ENCODE measurements at regions not wholly inside any gene's neighbourhood (a gene's known extent, or its start where the extent isn't known, plus 50 kb on each side); places are given as distances from the start of the nearest gene placed in this dataset.

- no peak overlapping the region for H3K27ac ChIP-seq (ENCODE audit: low read depth in 1 of 2, low read length in 2 of 2)
- DNase-seq = no peak
- peaks cover 0 to 2% (median 0%) of the 10 kb centered on the region in 3 donors for H3K27me3 Mint-ChIP-seq (ENCODE audit: low read depth in 3 of 3)
- H3K9me3 ChIP-seq (replicated peaks in 1 of 2; ENCODE audit: control insufficient read depth in 1 of 2, insufficient read depth in 1 of 2, low read length in 2 of 2) = no peaks in the 10 kb centered on the region
- H3K4me3 Mint-ChIP-seq = no peak overlapping the region
- no peaks in the 10 kb centered on the region for H3K36me3 Mint-ChIP-seq
- no peaks in the 10 kb centered on the region for H3K79me2 ChIP-seq (ENCODE audit: insufficient read depth, low read length)
- H3K9ac ChIP-seq (ENCODE audit: insufficient read depth, low read length, poor library complexity, severe bottlenecking) = no peak overlapping the region
- no CpG with 5 or more reads among the region's 1 CpG for WGBS (ENCODE audit: insufficient coverage)
- TF ChIP-seq CTCF (IDR thresholded peaks at IDR 0.05) = no peak
- H3K4me1 ChIP-seq (ENCODE audit: control insufficient read depth in 1 of 2, insufficient read depth in 2 of 2, low read length in 2 of 2) = no peaks in the 10 kb centered on the region
- no peak overlapping the region for H3K4me3 ChIP-seq (replicated peaks in 1 of 3; ENCODE audit: low read depth in 2 of 3, low read length in 3 of 3)
- no peak overlapping the region for H3K4me2 ChIP-seq (replicated peaks; ENCODE audit: extremely low read depth, low read length, poor library complexity, severe bottlenecking)
- H3K27me3 ChIP-seq (ENCODE audit: control insufficient read depth in 2 of 2, insufficient read depth in 2 of 2, low read length in 2 of 2) = no peaks in the 10 kb centered on the region
- H4K20me1 ChIP-seq (ENCODE audit: insufficient read depth, low read length) = no peaks in the 10 kb centered on the region
- intact Hi-C loops (cut with micrococcal nuclease) = no loop called here
- no peak overlapping the region for H3K27ac Mint-ChIP-seq
- no peak overlapping the region for H2AFZ ChIP-seq (ENCODE audit: insufficient read depth, low read depth, low read length, poor library complexity, severe bottlenecking)
- peaks cover 0 to 3% (median 0%) of the 10 kb centered on the region in 7 donors for H3K9me3 Mint-ChIP-seq
- no peaks in the 10 kb centered on the region for H3K4me1 Mint-ChIP-seq
- no peaks in the 10 kb centered on the region for H3K36me3 ChIP-seq (replicated peaks in 1 of 2; ENCODE audit: control insufficient read depth in 1 of 2, insufficient read depth in 2 of 2, low read length in 2 of 2)
Observed at GRCh38 chr6:82775361-82775760, 290.3 kb downstream of the UBE3D start.

- H3K9ac ChIP-seq (ENCODE audit: insufficient read depth, low read length, poor library complexity, severe bottlenecking) = no peak overlapping the region
- H3K4me3 ChIP-seq (replicated peaks in 1 of 3; ENCODE audit: low read depth in 2 of 3, low read length in 3 of 3) = no peak overlapping the region
- no CpG with 5 or more reads among the region's 1 CpG for WGBS (ENCODE audit: insufficient coverage)
- peaks cover 0 to 3% (median 0%) of the 10 kb centered on the region in 7 donors for H3K9me3 Mint-ChIP-seq
- H2AFZ ChIP-seq (ENCODE audit: insufficient read depth, low read depth, low read length, poor library complexity, severe bottlenecking) = no peak overlapping the region
- H3K27ac ChIP-seq (ENCODE audit: low read depth in 1 of 2, low read length in 2 of 2) = no peak overlapping the region
- no peaks in the 10 kb centered on the region for H3K9me3 ChIP-seq (replicated peaks in 1 of 2; ENCODE audit: control insufficient read depth in 1 of 2, insufficient read depth in 1 of 2, low read length in 2 of 2)
- H3K27me3 Mint-ChIP-seq (ENCODE audit: low read depth in 3 of 3) = peaks cover 0 to 2% (median 0%) of the 10 kb centered on the region in 3 donors
- H4K20me1 ChIP-seq (ENCODE audit: insufficient read depth, low read length) = no peaks in the 10 kb centered on the region
- no peak overlapping the region for H3K4me3 Mint-ChIP-seq
- H3K36me3 Mint-ChIP-seq = no peaks in the 10 kb centered on the region
- H3K27ac Mint-ChIP-seq = no peak overlapping the region
- H3K4me1 ChIP-seq (ENCODE audit: control insufficient read depth in 1 of 2, insufficient read depth in 2 of 2, low read length in 2 of 2) = no peaks in the 10 kb centered on the region
- H3K4me2 ChIP-seq (replicated peaks; ENCODE audit: extremely low read depth, low read length, poor library complexity, severe bottlenecking) = no peak overlapping the region
- no peak for DNase-seq
- no peaks in the 10 kb centered on the region for H3K79me2 ChIP-seq (ENCODE audit: insufficient read depth, low read length)
- intact Hi-C loops (cut with micrococcal nuclease) = no loop called here
- H3K27me3 ChIP-seq (ENCODE audit: control insufficient read depth in 2 of 2, insufficient read depth in 2 of 2, low read length in 2 of 2) = no peaks in the 10 kb centered on the region
- H3K4me1 Mint-ChIP-seq = no peaks in the 10 kb centered on the region
- no peaks in the 10 kb centered on the region for H3K36me3 ChIP-seq (replicated peaks in 1 of 2; ENCODE audit: control insufficient read depth in 1 of 2, insufficient read depth in 2 of 2, low read length in 2 of 2)
- no peak for TF ChIP-seq CTCF (IDR thresholded peaks at IDR 0.05)
Observed at GRCh38 chr6:82775981-82776380, 289.7 kb downstream of the UBE3D start.
